Ectodermal cell (in vitro differentiated cells): ENCODE measurements at regions not wholly inside any gene's neighbourhood (a gene's known extent, or its start where the extent isn't known, plus 50 kb on each side); places are given as distances from the start of the nearest gene placed in this dataset.

Experiments used
- H3K27ac ChIP-seq: 2 replicates; pipeline ENCODE4 v1.7.0; 2013; ENCODE audit warnings: mild to moderate bottlenecking, low read depth, low read length; ENCODE audit not compliant: insufficient read depth, poor library complexity, severe bottlenecking
- H3K27me3 ChIP-seq: 2 replicates; pipeline ENCODE4 v1.7.0; 2013; ENCODE audit warnings: mild to moderate bottlenecking, low read length; ENCODE audit not compliant: insufficient read depth, control insufficient read depth, poor library complexity, severe bottlenecking
- H3K36me3 ChIP-seq: one replicate; pipeline ENCODE4 v1.7.0; 2013; ENCODE audit warnings: low read length; ENCODE audit not compliant: control insufficient read depth, insufficient read depth
- H3K4me1 ChIP-seq: one replicate; pipeline ENCODE4 v1.7.0; 2013; ENCODE audit warnings: low read length; ENCODE audit not compliant: control insufficient read depth, insufficient read depth
- H3K4me3 ChIP-seq: 2 replicates; pipeline ENCODE4 v1.7.0; 2013; ENCODE audit warnings: low read depth, low read length, control low read depth; ENCODE audit not compliant: insufficient read depth
- H3K9me3 ChIP-seq: 2 replicates; pipeline ENCODE4 v1.7.0; 2013; ENCODE audit warnings: mild to moderate bottlenecking, low read length, moderate library complexity; ENCODE audit not compliant: control insufficient read depth
- WGBS, 2 experiments: methylation state at CpG; one replicate each; pipeline ENCODE4 v1.1.7; 2013; ENCODE audit warnings: missing lambda C conversion rate in 2 of 2; 5-methylcytosine and 5-hydroxymethylcytosine counted together

GRCh38 chr4:174086829-174087799, 196.4 kb downstream of the FBXO8 start:
- H3K9me3 ChIP-seq, result no peaks in the 10 kb centered on the region
- peak overlapping the region; percentile 18 for H3K27ac ChIP-seq
- H3K4me1 ChIP-seq, result peaks cover 7% of the 10 kb centered on the region
- 91% methylated on average over 13 to 14 of the region's 14 CpGs for WGBS, 2 experiments
- no peaks in the 10 kb centered on the region for H3K36me3 ChIP-seq
- H3K27me3 ChIP-seq, result no peaks in the 10 kb centered on the region
- no peak overlapping the region for H3K4me3 ChIP-seq

GRCh38 chr4:174084981-174085380, 198.5 kb downstream of the FBXO8 start:
- Histone ChIP-seq H3K36me3 (no peaks in the 10 kb centered on the region), H3K4me3 (no peak overlapping the region), H3K9me3 (no peaks in the 10 kb centered on the region), H3K27ac (no peak overlapping the region), H3K4me1 (peaks cover 7% of the 10 kb centered on the region), H3K27me3 (no peaks in the 10 kb centered on the region)
- WGBS, 2 experiments, result 90 to 92% methylated on average over 2 of the region's 2 CpGs

GRCh38 chr4:174084542-174084941, 198.9 kb downstream of the FBXO8 start:
- Histone ChIP-seq H3K27me3 (no peaks in the 10 kb centered on the region), H3K36me3 (no peaks in the 10 kb centered on the region), H3K9me3 (no peaks in the 10 kb centered on the region), H3K4me1 (peaks cover 7% of the 10 kb centered on the region), H3K4me3 (no peak overlapping the region), H3K27ac (no peak overlapping the region)
- WGBS, 2 experiments, result 90 to 95% methylated on average over 1 of the region's 1 CpG

- no peak overlapping the region for H3K4me3 ChIP-seq
- H3K36me3 ChIP-seq, result no peaks in the 10 kb centered on the region
- H3K9me3 ChIP-seq, result no peaks in the 10 kb centered on the region
- no peaks in the 10 kb centered on the region for H3K4me1 ChIP-seq
- H3K27ac ChIP-seq, result no peak overlapping the region
- H3K27me3 ChIP-seq, result no peaks in the 10 kb centered on the region
These were observed 203.1 kb downstream of the FBXO8 start for GRCh38 chr4:174080361-174080760.

- H3K4me3 ChIP-seq, result no peak overlapping the region
- no peaks in the 10 kb centered on the region for H3K4me1 ChIP-seq
- no peaks in the 10 kb centered on the region for H3K9me3 ChIP-seq
- no peak overlapping the region for H3K27ac ChIP-seq
- H3K27me3 ChIP-seq, result no peaks in the 10 kb centered on the region
- no peaks in the 10 kb centered on the region for H3K36me3 ChIP-seq
These were observed 211.9 kb downstream of the FBXO8 start for GRCh38 chr4:174071595-174071994.

- 98 to 100% methylated on average over 1 to 2 of the region's 2 CpGs for WGBS, 2 experiments
These were observed 213.6 kb downstream of the FBXO8 start for GRCh38 chr4:174069848-174070330.

GRCh38 chr4:174066611-174067205, 216.8 kb downstream of the FBXO8 start:
- 84 to 85% methylated on average over 3 of the region's 3 CpGs for WGBS, 2 experiments
- Histone ChIP-seq H3K4me1 (no peaks in the 10 kb centered on the region), H3K4me3 (no peak overlapping the region), H3K27me3 (no peaks in the 10 kb centered on the region), H3K36me3 (no peaks in the 10 kb centered on the region), H3K27ac (no peak overlapping the region), H3K9me3 (no peaks in the 10 kb centered on the region)

More at GRCh38 chr4:174069848-174070330, 213.6 kb downstream of the FBXO8 start:
- Histone ChIP-seq H3K27me3 (no peaks in the 10 kb centered on the region), H3K36me3 (no peaks in the 10 kb centered on the region), H3K4me3 (no peak overlapping the region), H3K27ac (no peak overlapping the region), H3K9me3 (no peaks in the 10 kb centered on the region), H3K4me1 (no peaks in the 10 kb centered on the region)

GRCh38 chr4:174062831-174063230, 220.6 kb downstream of the FBXO8 start:
- no peaks in the 10 kb centered on the region for H3K36me3 ChIP-seq
- H3K4me1 ChIP-seq, result no peaks in the 10 kb centered on the region
- no peak overlapping the region for H3K27ac ChIP-seq
- no peaks in the 10 kb centered on the region for H3K9me3 ChIP-seq
- H3K4me3 ChIP-seq, result no peak overlapping the region
- no peaks in the 10 kb centered on the region for H3K27me3 ChIP-seq

- Histone ChIP-seq H3K9me3 (no peaks in the 10 kb centered on the region), H3K36me3 (no peaks in the 10 kb centered on the region), H3K27me3 (no peaks in the 10 kb centered on the region), H3K27ac (no peak overlapping the region), H3K4me3 (no peak overlapping the region), H3K4me1 (no peaks in the 10 kb centered on the region)
- 90 to 91% methylated on average over 2 of the region's 2 CpGs for WGBS, 2 experiments
These were observed 222.4 kb downstream of the FBXO8 start for GRCh38 chr4:174061026-174061425.

GRCh38 chr4:174058846-174059245, 224.6 kb downstream of the FBXO8 start:
- Histone ChIP-seq H3K9me3 (no peaks in the 10 kb centered on the region), H3K27ac (no peak overlapping the region), H3K4me1 (no peaks in the 10 kb centered on the region), H3K4me3 (no peak overlapping the region), H3K27me3 (no peaks in the 10 kb centered on the region), H3K36me3 (no peaks in the 10 kb centered on the region)
